H9 (cell line): ENCODE measurements at regions not wholly inside any gene's neighbourhood (a gene's known extent, or its start where the extent isn't known, plus 50 kb on each side); places are given as distances from the start of the nearest gene placed in this dataset.

Experiments used
- DNase-seq: peaks from one replicate; pipeline ENCODE4 v3.0.0-alpha.2; 2017
- H2AFZ ChIP-seq: one replicate; pipeline ENCODE4 v1.6.1; 2013; ENCODE audit warnings: mild to moderate bottlenecking, low read length, control low read depth, moderate library complexity
- H2AK5ac ChIP-seq: 2 replicates; pipeline ENCODE4 v1.6.1; 2013; ENCODE audit warnings: low read length, control low read depth, mixed read lengths; ENCODE audit not compliant: insufficient read length
- H2BK120ac ChIP-seq: one replicate; pipeline ENCODE4 v1.6.1; 2013; ENCODE audit warnings: low read depth, mild to moderate bottlenecking, low read length, control low read depth, inconsistent platforms; ENCODE audit not compliant: poor library complexity, severe bottlenecking
- H2BK12ac ChIP-seq: 2 replicates; pipeline ENCODE4 v1.6.1; 2013; ENCODE audit warnings: low read length, control low read depth, mixed read lengths, low read depth; ENCODE audit not compliant: insufficient read length
- H2BK15ac ChIP-seq: 2 replicates; pipeline ENCODE4 v1.6.1; 2013; ENCODE audit warnings: low read depth, low read length, control low read depth
- H2BK20ac ChIP-seq: one replicate; pipeline ENCODE4 v1.6.1; 2013; ENCODE audit warnings: low read depth, mild to moderate bottlenecking, low read length, control low read depth, inconsistent platforms; ENCODE audit not compliant: poor library complexity, severe bottlenecking
- H2BK5ac ChIP-seq: 2 replicates; pipeline ENCODE4 v1.6.1; 2013; ENCODE audit warnings: low read length, control low read depth, mixed read lengths; ENCODE audit not compliant: insufficient read length
- H3K14ac ChIP-seq: 2 replicates; pipeline ENCODE4 v1.6.1; 2013; ENCODE audit warnings: low read length, control low read depth; ENCODE audit not compliant: insufficient read depth
- H3K18ac ChIP-seq: 2 replicates; pipeline ENCODE4 v1.6.1; 2013; ENCODE audit warnings: low read depth, mild to moderate bottlenecking, mixed read lengths, low read length, control low read depth; ENCODE audit not compliant: insufficient read length
- H3K23ac ChIP-seq: 2 replicates; pipeline ENCODE4 v1.6.1; 2013; ENCODE audit warnings: low read length, control low read depth, mixed read lengths, low read depth; ENCODE audit not compliant: insufficient read length
- H3K23me2 ChIP-seq: 2 replicates; pipeline ENCODE4 v1.6.1; 2013; ENCODE audit warnings: low read depth, mild to moderate bottlenecking, mixed read lengths, low read length, control low read depth; ENCODE audit not compliant: insufficient read length, poor library complexity, severe bottlenecking
- H3K27ac ChIP-seq: 2 replicates; pipeline ENCODE4 v1.5.1; 2013; ENCODE audit warnings: low read length, control low read depth, mixed read lengths, low read depth; ENCODE audit not compliant: insufficient read length
- H3K27me3 ChIP-seq: 2 replicates; pipeline ENCODE4 v1.6.1; 2013; ENCODE audit warnings: low read length, control low read depth, inconsistent platforms; ENCODE audit not compliant: insufficient read depth
- H3K4ac ChIP-seq: 2 replicates; pipeline ENCODE4 v1.6.1; 2013; ENCODE audit warnings: low read depth, mild to moderate bottlenecking, control low read depth, inconsistent platforms, low read length, moderate library complexity
- H3K4me1 ChIP-seq: 2 replicates; pipeline ENCODE4 v1.6.1; 2013; ENCODE audit warnings: low read length, control low read depth, inconsistent platforms; ENCODE audit not compliant: insufficient read depth
- H3K4me2 ChIP-seq: 2 replicates; pipeline ENCODE4 v1.6.1; 2013; ENCODE audit warnings: low read length, control low read depth, mixed read lengths; ENCODE audit not compliant: insufficient read length, insufficient read depth
- H3K56ac ChIP-seq: 2 replicates; pipeline ENCODE4 v1.6.1; 2013; ENCODE audit warnings: low read depth, mild to moderate bottlenecking, mixed read lengths, low read length, control low read depth; ENCODE audit not compliant: insufficient read length
- H3K79me1 ChIP-seq: 2 replicates; pipeline ENCODE4 v1.6.1; 2013; ENCODE audit warnings: low read depth, mild to moderate bottlenecking, moderate library complexity, low read length, control low read depth, inconsistent platforms; ENCODE audit not compliant: insufficient read depth, poor library complexity, severe bottlenecking
- H3K79me2 ChIP-seq: 2 replicates; pipeline ENCODE4 v1.6.1; 2013; ENCODE audit warnings: low read length, control low read depth, inconsistent platforms; ENCODE audit not compliant: insufficient read depth
- H3K9ac ChIP-seq: 2 replicates; pipeline ENCODE4 v1.6.1; 2013; ENCODE audit warnings: low read length, control low read depth, mixed read lengths; ENCODE audit not compliant: insufficient read length; ENCODE audit errors: extremely low read depth
- H3K9me3 ChIP-seq: one replicate; pipeline ENCODE4 v1.6.1; 2013; ENCODE audit warnings: low read depth, low read length, inconsistent platforms; ENCODE audit not compliant: control insufficient read depth
- H3T11ph ChIP-seq: one replicate; pipeline ENCODE4 v1.6.1; 2013; ENCODE audit warnings: mild to moderate bottlenecking, low read length, control low read depth, inconsistent platforms
- H4K20me1 ChIP-seq: one replicate; pipeline ENCODE4 v1.6.1; 2013; ENCODE audit not compliant: control insufficient read depth, insufficient read length, insufficient read depth
- H4K5ac ChIP-seq: 2 replicates; pipeline ENCODE4 v1.6.1; 2013; ENCODE audit warnings: low read depth, mild to moderate bottlenecking, mixed read lengths, low read length, control low read depth; ENCODE audit not compliant: insufficient read length
- H4K8ac ChIP-seq: replicated peaks from 2 replicates; pipeline ENCODE4 v1.6.1; 2013; ENCODE audit warnings: low read length, control low read depth, mixed read lengths, low read depth; ENCODE audit not compliant: insufficient read length
- H4K91ac ChIP-seq: 2 replicates; pipeline ENCODE4 v1.6.1; 2013; ENCODE audit warnings: low read depth, mild to moderate bottlenecking, moderate library complexity, mixed read lengths, low read length, control low read depth; ENCODE audit not compliant: insufficient read length
- H3K27ac Mint-ChIP-seq, 3 experiments: 2 replicates in 2 of 3; 3 replicates in 1 of 3; pipeline ENCODE4 v1.8.0; 2020 to 2021; ENCODE audit warnings: mixed read lengths in 3 of 3, mild to moderate bottlenecking in 1 of 3, moderate library complexity in 1 of 3
- H3K27me3 Mint-ChIP-seq: 2 replicates; pipeline ENCODE4 v1.8.0; 2021; ENCODE audit warnings: low read depth, mild to moderate bottlenecking, moderate library complexity, mixed read lengths
- H3K36me3 Mint-ChIP-seq, 3 experiments: 2 replicates in 2 of 3; 3 replicates in 1 of 3; pipeline ENCODE4 v1.8.0; 2020 to 2021; ENCODE audit warnings: low read depth in 3 of 3, mixed read lengths in 3 of 3; ENCODE audit not compliant: insufficient read depth in 1 of 3
- H3K4me1 Mint-ChIP-seq, 2 experiments: 2 replicates each; pipeline ENCODE4 v1.8.0; 2020; ENCODE audit warnings: mixed read lengths in 2 of 2
- H3K4me3 Mint-ChIP-seq, 2 experiments: 2 replicates in 1 of 2; 3 replicates in 1 of 2; pipeline ENCODE4 v1.8.0; 2020 to 2021; ENCODE audit warnings: mild to moderate bottlenecking in 2 of 2, mixed read lengths in 2 of 2, moderate library complexity in 1 of 2
- H3K9me3 Mint-ChIP-seq, 2 experiments: 2 replicates in 1 of 2; 3 replicates in 1 of 2; pipeline ENCODE4 v1.8.0; 2020; ENCODE audit warnings: mild to moderate bottlenecking in 2 of 2, mixed read lengths in 2 of 2, moderate library complexity in 1 of 2
- WGBS: extraction: QIAGEN DNeasy Blood & Tissue Kit; methylation state at CpG from one replicate; pipeline ENCODE4 v1.1.7; 2013; ENCODE audit warnings: missing lambda C conversion rate, low lambda C conversion rate, mixed read lengths; ENCODE audit not compliant: insufficient read length; ENCODE audit errors: extremely low coverage; 5-methylcytosine and 5-hydroxymethylcytosine counted together
- TF ChIP-seq, protein P1 (sequence below): fragments of 200-600 bp; sonication (generic); conservative IDR thresholded peaks from 3 replicates; pipeline ENCODE4 v1.8.0; 2021; ENCODE audit warnings: antibody characterized with exemption, mild to moderate bottlenecking

DNA sequence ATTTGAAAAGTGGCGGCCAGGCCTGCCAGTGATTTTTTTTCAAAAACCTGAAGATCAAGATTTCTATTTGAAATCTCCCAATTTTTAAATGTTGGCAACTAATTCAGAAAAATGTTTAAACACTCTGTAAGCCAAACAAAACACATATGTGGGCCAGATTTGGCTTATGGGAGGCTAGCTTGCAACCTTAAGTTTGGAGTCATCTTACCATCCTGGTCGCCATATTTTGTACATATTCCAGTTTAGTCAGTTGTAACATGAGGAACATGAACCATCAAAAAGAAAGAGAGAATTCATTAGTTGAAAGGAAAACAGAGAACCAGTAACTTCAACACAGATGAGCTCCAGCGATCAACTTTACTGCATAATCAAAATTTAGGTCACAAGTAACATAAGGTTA, 115.4 kb downstream of the TMEM26 start:
- Histone ChIP-seq H2AFZ (no peak overlapping the region), H4K91ac (no peak overlapping the region)

More for the DNA sequence above, 115.4 kb downstream of the TMEM26 start:
- Histone ChIP-seq H2BK12ac (no peak overlapping the region), H4K20me1 (no peaks in the 10 kb centered on the region), H3K14ac (no peak overlapping the region), H3K79me2 (no peaks in the 10 kb centered on the region), H2BK15ac (no peak overlapping the region), H2BK120ac (no peak overlapping the region), H3K9me3 (no peaks in the 10 kb centered on the region), H2BK5ac (no peak overlapping the region), H3K27me3 (no peaks in the 10 kb centered on the region), H4K5ac (no peak overlapping the region), H3K18ac (no peak overlapping the region), H2BK20ac (no peak overlapping the region), H3K4me2 (no peak overlapping the region), H3K4ac (no peak overlapping the region), H3K9ac (no peak overlapping the region), H3K56ac (no peak overlapping the region), H3K23ac (no peak overlapping the region), H2AK5ac (no peak overlapping the region), H4K8ac (no peak overlapping the region), H3K23me2 (no peaks in the 10 kb centered on the region), H3K27ac (no peak overlapping the region), H3K4me1 (no peaks in the 10 kb centered on the region), H3K79me1 (no peaks in the 10 kb centered on the region), H3T11ph (no peak overlapping the region)
- Mint-ChIP-seq H3K4me3 (no peak overlapping the region), H3K4me1 (no peaks in the 10 kb centered on the region), H3K9me3 (peaks cover 0 to 3% of the 10 kb centered on the region in 2 experiments; a peak in 1 of 5 replicates), H3K27me3 (no peaks in the 10 kb centered on the region), H3K36me3 (no peaks in the 10 kb centered on the region; a peak in 1 of 7 replicates), H3K27ac (no peak overlapping the region)
- no CpG with 5 or more reads among the region's 3 CpGs for WGBS
- TF ChIP-seq, protein P1, sequence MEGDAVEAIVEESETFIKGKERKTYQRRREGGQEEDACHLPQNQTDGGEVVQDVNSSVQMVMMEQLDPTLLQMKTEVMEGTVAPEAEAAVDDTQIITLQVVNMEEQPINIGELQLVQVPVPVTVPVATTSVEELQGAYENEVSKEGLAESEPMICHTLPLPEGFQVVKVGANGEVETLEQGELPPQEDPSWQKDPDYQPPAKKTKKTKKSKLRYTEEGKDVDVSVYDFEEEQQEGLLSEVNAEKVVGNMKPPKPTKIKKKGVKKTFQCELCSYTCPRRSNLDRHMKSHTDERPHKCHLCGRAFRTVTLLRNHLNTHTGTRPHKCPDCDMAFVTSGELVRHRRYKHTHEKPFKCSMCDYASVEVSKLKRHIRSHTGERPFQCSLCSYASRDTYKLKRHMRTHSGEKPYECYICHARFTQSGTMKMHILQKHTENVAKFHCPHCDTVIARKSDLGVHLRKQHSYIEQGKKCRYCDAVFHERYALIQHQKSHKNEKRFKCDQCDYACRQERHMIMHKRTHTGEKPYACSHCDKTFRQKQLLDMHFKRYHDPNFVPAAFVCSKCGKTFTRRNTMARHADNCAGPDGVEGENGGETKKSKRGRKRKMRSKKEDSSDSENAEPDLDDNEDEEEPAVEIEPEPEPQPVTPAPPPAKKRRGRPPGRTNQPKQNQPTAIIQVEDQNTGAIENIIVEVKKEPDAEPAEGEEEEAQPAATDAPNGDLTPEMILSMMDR: no peak
- no peak for DNase-seq
